Mesothelial cell of epicardium (in vitro differentiated cells): ENCODE measurements at regions not wholly inside any gene's neighbourhood (a gene's known extent, or its start where the extent isn't known, plus 50 kb on each side); places are given as distances from the start of the nearest gene placed in this dataset.

Experiments
- DNase-seq, 2 experiments: peaks; one replicate each; pipeline ENCODE4 v3.0.0; 2021; ENCODE audit warnings: low spot score in 2 of 2; ENCODE audit not compliant: unreplicated experiment in 2 of 2
- H3K27ac Mint-ChIP-seq: 2 replicates; pipeline ENCODE4 v1.8.0; 2021; ENCODE audit warnings: mixed read lengths
- H3K27me3 Mint-ChIP-seq: 2 replicates; pipeline ENCODE4 v1.8.0; 2021; ENCODE audit warnings: low read depth, mixed read lengths
- H3K36me3 Mint-ChIP-seq: 2 replicates; pipeline ENCODE4 v1.8.0; 2021; ENCODE audit warnings: mixed read lengths
- H3K4me1 Mint-ChIP-seq: 2 replicates; pipeline ENCODE4 v1.8.0; 2021; ENCODE audit warnings: mixed read lengths
- H3K4me3 Mint-ChIP-seq: 2 replicates; pipeline ENCODE4 v1.8.0; 2021; ENCODE audit warnings: mild to moderate bottlenecking, moderate library complexity, mixed read lengths
- H3K9me3 Mint-ChIP-seq: 2 replicates; pipeline ENCODE4 v1.8.0; 2021; ENCODE audit warnings: mixed read lengths
- TF ChIP-seq, protein P1 (sequence below): fragments of 200-600 bp; sonication (generic); IDR thresholded peaks from one replicate; pipeline ENCODE4 v1.5.0; 2021; ENCODE audit warnings: antibody characterized with exemption; ENCODE audit not compliant: unreplicated experiment

DNA sequence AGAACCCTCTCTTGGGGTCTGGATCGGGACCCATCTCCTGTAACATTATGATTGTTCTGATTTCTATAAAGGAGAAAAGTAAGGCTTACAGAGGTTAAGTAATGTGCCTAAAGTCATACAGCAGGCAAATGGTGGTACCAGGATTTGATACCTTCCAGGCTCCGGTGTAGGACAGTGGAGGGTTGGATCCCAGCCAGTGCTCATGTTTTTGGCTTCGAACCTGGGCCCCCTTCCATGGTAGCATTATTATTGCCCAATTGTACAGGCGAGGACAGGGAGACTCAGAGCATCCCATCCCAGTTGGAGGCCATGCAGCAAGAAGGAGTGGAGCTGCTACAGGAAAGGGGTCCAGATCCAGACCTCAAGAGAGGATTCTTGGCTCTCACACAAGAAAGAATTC is 202.7 kb downstream of the TFAP2C start:
- Mint-ChIP-seq H3K4me1 (peaks cover 6% of the 10 kb centered on the region), H3K27me3 (peaks cover 64% of the 10 kb centered on the region), H3K27ac (no peak overlapping the region), H3K36me3 (no peaks in the 10 kb centered on the region), H3K4me3 (no peak overlapping the region), H3K9me3 (no peaks in the 10 kb centered on the region)
- TF ChIP-seq, protein P1, sequence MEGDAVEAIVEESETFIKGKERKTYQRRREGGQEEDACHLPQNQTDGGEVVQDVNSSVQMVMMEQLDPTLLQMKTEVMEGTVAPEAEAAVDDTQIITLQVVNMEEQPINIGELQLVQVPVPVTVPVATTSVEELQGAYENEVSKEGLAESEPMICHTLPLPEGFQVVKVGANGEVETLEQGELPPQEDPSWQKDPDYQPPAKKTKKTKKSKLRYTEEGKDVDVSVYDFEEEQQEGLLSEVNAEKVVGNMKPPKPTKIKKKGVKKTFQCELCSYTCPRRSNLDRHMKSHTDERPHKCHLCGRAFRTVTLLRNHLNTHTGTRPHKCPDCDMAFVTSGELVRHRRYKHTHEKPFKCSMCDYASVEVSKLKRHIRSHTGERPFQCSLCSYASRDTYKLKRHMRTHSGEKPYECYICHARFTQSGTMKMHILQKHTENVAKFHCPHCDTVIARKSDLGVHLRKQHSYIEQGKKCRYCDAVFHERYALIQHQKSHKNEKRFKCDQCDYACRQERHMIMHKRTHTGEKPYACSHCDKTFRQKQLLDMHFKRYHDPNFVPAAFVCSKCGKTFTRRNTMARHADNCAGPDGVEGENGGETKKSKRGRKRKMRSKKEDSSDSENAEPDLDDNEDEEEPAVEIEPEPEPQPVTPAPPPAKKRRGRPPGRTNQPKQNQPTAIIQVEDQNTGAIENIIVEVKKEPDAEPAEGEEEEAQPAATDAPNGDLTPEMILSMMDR = no peak
- no peak for DNase-seq

DNA sequence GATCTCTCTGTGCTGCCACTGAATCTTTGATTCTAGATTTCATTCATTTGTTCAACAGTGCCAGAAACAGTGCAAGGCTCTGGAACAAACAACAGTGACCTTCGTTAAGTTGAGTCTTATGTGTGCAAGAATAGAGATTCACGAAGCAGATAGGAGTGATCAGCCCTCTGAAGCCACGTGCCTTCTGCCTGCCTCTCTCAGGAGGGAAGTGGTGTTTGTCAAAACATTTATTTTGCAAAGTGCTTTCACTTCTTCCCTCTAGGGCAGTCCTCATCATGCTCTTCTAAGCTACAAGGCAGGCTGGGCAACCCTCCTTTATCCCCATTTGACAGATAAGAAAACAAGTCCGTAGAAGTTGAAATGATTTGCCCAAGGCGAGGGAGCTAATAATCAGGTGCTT is 204.3 kb downstream of the TFAP2C start:
- Mint-ChIP-seq H3K9me3 (no peaks in the 10 kb centered on the region), H3K4me3 (no peak overlapping the region), H3K27ac (no peak overlapping the region), H3K4me1 (no peaks in the 10 kb centered on the region), H3K27me3 (peaks cover 79% of the 10 kb centered on the region), H3K36me3 (no peaks in the 10 kb centered on the region)
- no peak for DNase-seq
- TF ChIP-seq, protein P1 = no peak

DNA sequence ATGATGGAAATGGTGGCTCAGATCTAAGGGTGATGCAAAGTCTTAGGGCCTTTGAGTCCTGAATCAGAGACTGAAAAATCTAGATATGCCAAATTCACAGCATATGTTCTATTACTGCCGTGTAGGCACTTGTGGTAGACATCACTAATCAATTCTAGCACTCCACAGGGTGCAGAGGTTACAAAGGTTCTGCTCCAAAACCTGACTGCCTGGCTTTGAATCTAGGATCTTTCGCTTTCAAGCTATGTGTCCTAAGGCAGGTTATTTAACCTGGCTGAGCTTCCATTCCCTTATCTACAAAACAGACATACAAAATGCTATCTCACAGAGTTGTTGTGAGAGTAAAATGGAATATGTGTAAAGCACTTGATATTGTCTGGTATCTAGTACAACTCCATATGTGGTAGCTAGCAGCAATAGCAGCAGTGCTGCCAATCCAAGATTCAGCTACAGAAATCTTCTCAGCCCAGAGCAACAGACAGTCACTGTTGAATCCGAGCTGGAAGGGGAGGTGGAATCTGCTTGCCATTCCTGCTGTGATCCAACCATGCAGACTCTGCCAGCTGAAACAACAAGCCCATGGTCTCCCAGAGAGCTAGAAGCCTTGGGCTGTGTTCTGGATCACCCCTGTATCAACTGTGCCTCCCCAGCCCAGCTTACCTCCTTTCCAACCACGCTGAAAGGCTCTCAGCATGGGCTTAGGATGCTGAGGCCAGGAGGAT is 206.9 kb downstream of the TFAP2C start:
- Mint-ChIP-seq H3K27me3 (peaks cover 68% of the 10 kb centered on the region), H3K4me3 (no peak overlapping the region), H3K36me3 (no peaks in the 10 kb centered on the region), H3K9me3 (no peaks in the 10 kb centered on the region), H3K27ac (no peak overlapping the region), H3K4me1 (peaks cover 5% of the 10 kb centered on the region)
- TF ChIP-seq, protein P1 = no peak
- no peak for DNase-seq

DNA sequence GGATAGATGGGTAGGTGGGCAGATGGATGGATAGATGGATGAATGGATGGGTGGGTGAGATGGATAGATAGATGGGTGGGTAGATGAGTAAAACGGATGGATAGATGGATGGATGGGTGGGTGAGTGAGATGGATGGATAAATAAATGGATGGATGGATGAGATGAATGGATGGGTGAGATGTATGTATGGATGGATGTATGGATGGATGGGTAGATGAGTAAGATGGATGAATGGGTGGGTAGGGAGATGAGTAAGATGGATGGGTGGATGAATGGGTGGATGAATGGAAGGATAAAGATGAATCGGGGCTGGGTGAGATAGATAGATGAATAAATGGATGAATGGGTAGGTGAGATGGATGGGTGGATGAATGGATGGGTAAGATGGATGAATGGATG is 210.1 kb downstream of the TFAP2C start:
- TF ChIP-seq, protein P1 = no peak
- no peak overlapping the region for H3K27ac Mint-ChIP-seq
- H3K4me1 Mint-ChIP-seq = peaks cover 10% of the 10 kb centered on the region
- DNase-seq = no peak
- H3K9me3 Mint-ChIP-seq = no peaks in the 10 kb centered on the region
- no peak overlapping the region for H3K4me3 Mint-ChIP-seq
- H3K27me3 Mint-ChIP-seq = peaks cover 58% of the 10 kb centered on the region
- H3K36me3 Mint-ChIP-seq = no peaks in the 10 kb centered on the region

DNA sequence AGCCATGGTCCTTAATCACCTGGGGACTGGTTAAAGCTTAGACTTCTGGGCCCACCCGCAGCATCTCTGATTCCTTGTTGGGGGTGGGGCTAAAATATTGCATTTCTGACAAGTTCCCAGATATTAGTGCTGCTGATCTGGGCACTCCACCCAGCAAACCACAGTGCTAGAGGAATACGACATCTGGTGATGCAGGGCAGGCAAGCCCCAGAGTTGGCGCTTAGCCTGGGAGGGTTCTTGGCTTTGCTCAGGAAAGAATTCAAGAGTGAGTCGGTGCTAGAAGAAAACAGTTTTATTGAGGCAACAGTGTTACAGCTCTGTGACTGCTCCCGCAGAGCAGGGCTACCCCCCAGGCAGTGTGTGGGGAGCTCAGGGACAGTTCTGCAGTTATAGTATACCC is 210.7 kb downstream of the TFAP2C start:
- Mint-ChIP-seq H3K27me3 (peaks cover 55% of the 10 kb centered on the region), H3K27ac (no peak overlapping the region), H3K36me3 (no peaks in the 10 kb centered on the region), H3K9me3 (no peaks in the 10 kb centered on the region), H3K4me1 (peaks cover 10% of the 10 kb centered on the region), H3K4me3 (no peak overlapping the region)
- TF ChIP-seq, protein P1 = no peak
- no peak for DNase-seq
